ENCODE measurements at regions not wholly inside any gene's neighbourhood (a gene's known extent, or its start where the extent isn't known, plus 50 kb on each side); places are given as distances from the start of the nearest gene placed in this dataset.

- TF ChIP-seq CTCF (IDR thresholded peaks at IDR 0.05) (no peak), POLR2A (IDR thresholded peaks at IDR 0.05) (no peak)
Measured at GRCh38 chr14:66065188-66065587, 421.0 kb upstream of the CCDC196 start.
